Ovary (tissue), 3 donors: ENCODE measurements at regions not wholly inside any gene's neighbourhood (a gene's known extent, or its start where the extent isn't known, plus 50 kb on each side); places are given as distances from the start of the nearest gene placed in this dataset.

Experiments used
- EP300 ChIP-seq: sonication (generic); formaldehyde crosslinking; IDR thresholded peaks from one replicate; pipeline ENCODE4 v1.6.1; 2017; ENCODE audit warnings: antibody characterized with exemption
- POLR2A ChIP-seq: fragments of 450-650 bp; IDR thresholded peaks from one replicate; pipeline ENCODE4 v1.6.1; 2017; ENCODE audit warnings: antibody characterized with exemption, mild to moderate bottlenecking, moderate library complexity
- TF ChIP-seq, protein P1 (sequence below), 3 donors: fragments of 450-650 bp in 2 of 3; fragments of 200-600 bp in 1 of 3; IDR thresholded peaks; one replicate each; pipeline versions ENCODE4 v1.5.1 to v1.8.0; 2016 to 2022; ENCODE audit warnings: antibody characterized with exemption in 3 of 3, mild to moderate bottlenecking in 1 of 3
- donor health status: DM: no; HTN: no; CAD: no.

DNA sequence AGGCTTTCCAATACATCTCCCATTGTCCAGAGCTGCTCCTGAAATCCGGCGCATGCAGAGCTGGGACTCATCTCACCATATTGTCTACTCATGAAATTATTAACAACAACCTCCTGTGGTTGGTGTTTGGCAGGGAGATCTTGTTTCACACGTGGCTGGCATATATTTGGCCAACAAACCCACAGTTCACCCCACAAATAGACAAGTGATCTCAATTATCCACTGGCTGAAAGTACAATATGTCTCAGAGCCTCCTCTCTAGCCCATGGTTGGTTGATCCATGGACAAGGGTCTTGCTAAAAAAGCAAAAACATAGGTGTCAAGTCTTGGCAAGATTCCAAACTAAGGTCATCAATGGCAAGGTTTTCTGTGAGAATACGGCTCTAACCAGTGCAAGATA is 386.9 kb downstream of the ETS1 start:
- TF ChIP-seq, protein P1, sequence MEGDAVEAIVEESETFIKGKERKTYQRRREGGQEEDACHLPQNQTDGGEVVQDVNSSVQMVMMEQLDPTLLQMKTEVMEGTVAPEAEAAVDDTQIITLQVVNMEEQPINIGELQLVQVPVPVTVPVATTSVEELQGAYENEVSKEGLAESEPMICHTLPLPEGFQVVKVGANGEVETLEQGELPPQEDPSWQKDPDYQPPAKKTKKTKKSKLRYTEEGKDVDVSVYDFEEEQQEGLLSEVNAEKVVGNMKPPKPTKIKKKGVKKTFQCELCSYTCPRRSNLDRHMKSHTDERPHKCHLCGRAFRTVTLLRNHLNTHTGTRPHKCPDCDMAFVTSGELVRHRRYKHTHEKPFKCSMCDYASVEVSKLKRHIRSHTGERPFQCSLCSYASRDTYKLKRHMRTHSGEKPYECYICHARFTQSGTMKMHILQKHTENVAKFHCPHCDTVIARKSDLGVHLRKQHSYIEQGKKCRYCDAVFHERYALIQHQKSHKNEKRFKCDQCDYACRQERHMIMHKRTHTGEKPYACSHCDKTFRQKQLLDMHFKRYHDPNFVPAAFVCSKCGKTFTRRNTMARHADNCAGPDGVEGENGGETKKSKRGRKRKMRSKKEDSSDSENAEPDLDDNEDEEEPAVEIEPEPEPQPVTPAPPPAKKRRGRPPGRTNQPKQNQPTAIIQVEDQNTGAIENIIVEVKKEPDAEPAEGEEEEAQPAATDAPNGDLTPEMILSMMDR (IDR thresholded peaks at IDR 0.05): no peak
- no peak for TF ChIP-seq EP300
- TF ChIP-seq POLR2A: no peak
